SK-N-SH (cell line): ENCODE measurements at regions not wholly inside any gene's neighbourhood (a gene's known extent, or its start where the extent isn't known, plus 50 kb on each side); places are given as distances from the start of the nearest gene placed in this dataset.

Experiments
- CTCF ChIP-seq: fragments of 200-600 bp; sonication (generic); IDR thresholded peaks from 2 replicates; pipeline ENCODE4 v1.6.1; 2017; ENCODE audit warnings: antibody characterized with exemption, mild to moderate bottlenecking, moderate library complexity
- JUND ChIP-seq: IDR thresholded peaks from 2 replicates; pipeline ENCODE4 v1.4.0; 2012
- MAX ChIP-seq: IDR thresholded peaks from 2 replicates; pipeline ENCODE4 v1.4.0; 2012; ENCODE audit warnings: low read depth
- POLR2AphosphoS5 ChIP-seq: IDR thresholded peaks from 2 replicates; pipeline ENCODE4 v1.6.1; 2012; ENCODE audit warnings: low read depth, low read length
- RCOR1 ChIP-seq: fragments of 150-350 bp; IDR thresholded peaks from 2 replicates; pipeline ENCODE4 v1.6.1; 2017; ENCODE audit warnings: antibody characterized with exemption, low read length
- REST ChIP-seq: IDR thresholded peaks from 2 replicates; pipeline ENCODE4 v1.6.1; 2012; ENCODE audit warnings: mild to moderate bottlenecking, low read depth, low read length, moderate library complexity
- RFX5 ChIP-seq: IDR thresholded peaks from 2 replicates; pipeline ENCODE4 v1.6.1; 2012; ENCODE audit warnings: mild to moderate bottlenecking, improper control_type of control experiment, low read length
- SMC3 ChIP-seq: IDR thresholded peaks from 2 replicates; pipeline ENCODE4 v1.6.1; 2012; ENCODE audit warnings: low read depth, low read length, improper control_type of control experiment
- USF2 ChIP-seq: fragments of 150-350 bp; IDR thresholded peaks from 2 replicates; pipeline ENCODE4 v1.6.1; 2017; ENCODE audit warnings: antibody characterized with exemption, low read length, low read depth, borderline replicate concordance
- YY1 ChIP-seq: IDR thresholded peaks from 2 replicates; pipeline ENCODE4 v1.4.0; 2012; ENCODE audit warnings: low read depth, mild to moderate bottlenecking
- TF ChIP-seq, protein P1 (sequence below): fragments of 150-350 bp; IDR thresholded peaks from 2 replicates; pipeline ENCODE4 v1.6.1; 2016; ENCODE audit warnings: mild to moderate bottlenecking, low read depth, low read length
- TF ChIP-seq, protein P2 (sequence below): IDR thresholded peaks from 2 replicates; pipeline ENCODE4 v1.4.0; 2012; ENCODE audit warnings: low read depth, borderline replicate concordance

DNA sequence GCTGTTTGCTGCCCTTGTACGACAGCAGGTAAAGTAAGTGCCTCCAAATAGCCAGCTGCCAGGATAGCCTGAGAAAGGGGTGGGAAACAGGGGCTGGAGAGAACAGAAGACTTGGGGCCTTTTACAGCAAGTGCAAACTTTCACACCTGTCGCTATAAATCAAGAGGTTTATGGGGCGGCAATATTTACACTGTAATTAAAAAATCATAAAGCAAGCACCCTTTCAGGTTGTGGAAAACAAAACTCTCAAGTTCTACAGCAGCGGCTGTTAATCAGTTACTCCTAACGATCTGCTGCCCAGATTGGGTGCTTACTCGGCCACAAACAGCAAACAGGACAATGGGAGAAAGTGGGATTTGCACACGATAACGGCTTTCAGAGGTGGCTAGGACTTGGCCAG is 359.5 kb upstream of the ETAA1 start:
- TF ChIP-seq JUND, result no peak
- no peak for TF ChIP-seq RFX5
- TF ChIP-seq, protein P1, sequence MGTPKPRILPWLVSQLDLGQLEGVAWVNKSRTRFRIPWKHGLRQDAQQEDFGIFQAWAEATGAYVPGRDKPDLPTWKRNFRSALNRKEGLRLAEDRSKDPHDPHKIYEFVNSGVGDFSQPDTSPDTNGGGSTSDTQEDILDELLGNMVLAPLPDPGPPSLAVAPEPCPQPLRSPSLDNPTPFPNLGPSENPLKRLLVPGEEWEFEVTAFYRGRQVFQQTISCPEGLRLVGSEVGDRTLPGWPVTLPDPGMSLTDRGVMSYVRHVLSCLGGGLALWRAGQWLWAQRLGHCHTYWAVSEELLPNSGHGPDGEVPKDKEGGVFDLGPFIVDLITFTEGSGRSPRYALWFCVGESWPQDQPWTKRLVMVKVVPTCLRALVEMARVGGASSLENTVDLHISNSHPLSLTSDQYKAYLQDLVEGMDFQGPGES, result no peak
- no peak for TF ChIP-seq POLR2AphosphoS5
- TF ChIP-seq CTCF, result no peak
- no peak for TF ChIP-seq YY1
- TF ChIP-seq REST, result no peak
- TF ChIP-seq MAX, result no peak
- no peak for TF ChIP-seq RCOR1
- TF ChIP-seq USF2, result no peak
- TF ChIP-seq, protein P2, sequence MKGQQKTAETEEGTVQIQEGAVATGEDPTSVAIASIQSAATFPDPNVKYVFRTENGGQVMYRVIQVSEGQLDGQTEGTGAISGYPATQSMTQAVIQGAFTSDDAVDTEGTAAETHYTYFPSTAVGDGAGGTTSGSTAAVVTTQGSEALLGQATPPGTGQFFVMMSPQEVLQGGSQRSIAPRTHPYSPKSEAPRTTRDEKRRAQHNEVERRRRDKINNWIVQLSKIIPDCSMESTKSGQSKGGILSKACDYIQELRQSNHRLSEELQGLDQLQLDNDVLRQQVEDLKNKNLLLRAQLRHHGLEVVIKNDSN, result no peak
- TF ChIP-seq SMC3, result no peak
